Aorta (tissue), 5 donors: ENCODE measurements at regions not wholly inside any gene's neighbourhood (a gene's known extent, or its start where the extent isn't known, plus 50 kb on each side); places are given as distances from the start of the nearest gene placed in this dataset.
"Not testable (repeated sequence)": the region's sequence is repeated elsewhere in the genome, so short reads cannot be mapped to it uniquely, and the experiment has no call there.

ENCODE experiments used
- ATAC-seq: fragments of 200-7000 bp; cut with Tn5 transposase; one replicate; pipeline ENCODE4 v1.9.1; 2022; ENCODE audit warnings: moderate library complexity; ENCODE audit not compliant: low FRiP score
- DNase-seq, 2 donors: peaks; one replicate each; pipeline ENCODE4 v3.0.0-alpha.2; 2020
- H3K27ac ChIP-seq, 2 donors: one replicate each; pipeline ENCODE4 v1.5.1; 2013; ENCODE audit warnings: low read length in 2 of 2, mild to moderate bottlenecking in 2 of 2, moderate library complexity in 2 of 2, control low read depth in 1 of 2, inconsistent platforms in 1 of 2, low read depth in 1 of 2
- H3K27me3 ChIP-seq, 2 donors: one replicate each; pipeline ENCODE4 v1.6.1; 2013; ENCODE audit warnings: control low read depth in 1 of 2, low read length in 1 of 2, mild to moderate bottlenecking in 1 of 2, moderate library complexity in 1 of 2; ENCODE audit not compliant: insufficient read depth in 2 of 2, control insufficient read depth in 1 of 2
- H3K36me3 ChIP-seq, 2 donors: one replicate each; pipeline ENCODE4 v1.6.1; 2013; ENCODE audit warnings: control low read depth in 1 of 2, low read length in 1 of 2, mild to moderate bottlenecking in 1 of 2; ENCODE audit not compliant: insufficient read depth in 2 of 2, control insufficient read depth in 1 of 2
- H3K4me1 ChIP-seq, 2 donors: one replicate each; pipeline ENCODE4 v1.6.1; 2013; ENCODE audit warnings: low read length in 2 of 2, control low read depth in 1 of 2, mild to moderate bottlenecking in 1 of 2, moderate library complexity in 1 of 2; ENCODE audit not compliant: insufficient read depth in 2 of 2, control insufficient read depth in 1 of 2
- H3K4me3 ChIP-seq, 2 donors: one replicate each; pipeline ENCODE4 v1.5.1; 2013; ENCODE audit warnings: low read length in 2 of 2, control low read depth in 1 of 2, mild to moderate bottlenecking in 1 of 2
- H3K9me3 ChIP-seq: one replicate; pipeline ENCODE4 v1.6.1; 2013; ENCODE audit warnings: mild to moderate bottlenecking, low read length; ENCODE audit not compliant: control insufficient read depth
- WGBS, 2 donors: extraction: QIAGEN DNeasy Blood & Tissue Kit; methylation state at CpG; one replicate each; pipeline ENCODE4 v1.1.7; 2013; 5-methylcytosine and 5-hydroxymethylcytosine counted together
- intact Hi-C, 2 donors: fragments of 100-400 bp; cut with DNase I; formaldehyde crosslinking; loops; one replicate each; pipeline versions ENCODE4 v1.14.2 to v1.15.0; 2022
- donor health status: healthy with polysubstance abuse.
- donor health status: Bipolar disorder and iron deficiency.
- donor health status: DM: no; HTN: no; CAD: no.
- donor health status: DM: no; HTN: no; CAD: no.
- donor health status: DM: yes; HTN: yes; CAD: no.

DNA sequence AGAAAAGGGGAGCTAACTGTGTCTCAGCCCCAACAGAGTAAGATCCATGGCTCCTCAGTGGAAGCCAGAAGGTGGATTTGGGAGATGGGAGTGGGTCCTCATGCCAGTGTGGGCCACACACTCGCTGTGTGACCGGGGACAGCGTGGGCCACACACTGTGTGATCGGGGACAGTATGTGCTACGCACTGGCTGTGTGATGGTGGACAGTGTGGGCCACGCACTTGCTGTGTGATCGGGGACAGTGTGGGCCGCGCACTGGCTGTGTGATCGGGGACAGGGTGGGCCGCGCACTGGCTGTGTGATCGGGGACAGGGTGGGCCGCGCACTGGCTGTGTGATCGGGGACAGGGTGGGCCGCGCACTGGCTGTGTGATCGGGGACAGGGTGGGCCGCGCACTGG lies 282.5 kb downstream of the NXPE2 start:
- ATAC-seq, H3K9me3 ChIP-seq, H3K4me3 ChIP-seq, H3K36me3 ChIP-seq, H3K27ac ChIP-seq, DNase-seq, intact Hi-C loops, H3K4me1 ChIP-seq, H3K27me3 ChIP-seq: not testable (repeated sequence)
- 90 to 96% methylated on average over 13 to 17 of the region's 21 CpGs for WGBS, 2 donors

DNA sequence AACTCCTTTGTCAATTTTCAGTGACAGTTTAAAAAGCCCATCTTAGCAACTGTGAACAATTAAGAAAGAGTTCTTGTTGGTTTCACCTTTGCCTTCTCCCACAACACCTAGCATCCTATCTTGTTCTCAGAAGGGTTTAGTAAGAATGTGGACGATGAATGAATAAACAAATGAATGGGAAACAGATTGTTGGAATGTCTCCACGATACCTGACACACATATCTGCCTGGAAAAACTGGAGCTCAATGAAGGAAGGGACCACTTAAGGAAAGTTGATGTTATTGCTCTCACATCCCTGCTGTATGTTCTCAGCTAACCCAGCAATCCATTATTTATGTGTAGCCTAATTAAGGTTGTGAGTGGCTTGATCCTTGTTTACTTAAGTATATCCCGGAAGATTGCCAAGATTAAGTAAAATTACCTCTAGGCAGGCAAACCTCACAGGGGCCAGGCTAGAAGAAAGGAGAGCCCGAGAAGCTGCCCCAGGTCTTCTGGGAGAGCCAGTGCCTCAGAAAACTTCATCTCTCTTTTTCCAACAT lies 286.4 kb downstream of the NXPE2 start:
- Histone ChIP-seq H3K27ac (no peak overlapping the region), H3K36me3 (no peaks in the 10 kb centered on the region), H3K9me3 (no peaks in the 10 kb centered on the region), H3K4me1 (no peaks in the 10 kb centered on the region), H3K4me3 (no peak overlapping the region), H3K27me3 (no peaks in the 10 kb centered on the region)
- 46 to 61% methylated on average over 4 of the region's 4 CpGs for WGBS, 2 donors
- ATAC-seq, result no peak
- no peak for DNase-seq
- intact Hi-C loops, result no loop called here

DNA sequence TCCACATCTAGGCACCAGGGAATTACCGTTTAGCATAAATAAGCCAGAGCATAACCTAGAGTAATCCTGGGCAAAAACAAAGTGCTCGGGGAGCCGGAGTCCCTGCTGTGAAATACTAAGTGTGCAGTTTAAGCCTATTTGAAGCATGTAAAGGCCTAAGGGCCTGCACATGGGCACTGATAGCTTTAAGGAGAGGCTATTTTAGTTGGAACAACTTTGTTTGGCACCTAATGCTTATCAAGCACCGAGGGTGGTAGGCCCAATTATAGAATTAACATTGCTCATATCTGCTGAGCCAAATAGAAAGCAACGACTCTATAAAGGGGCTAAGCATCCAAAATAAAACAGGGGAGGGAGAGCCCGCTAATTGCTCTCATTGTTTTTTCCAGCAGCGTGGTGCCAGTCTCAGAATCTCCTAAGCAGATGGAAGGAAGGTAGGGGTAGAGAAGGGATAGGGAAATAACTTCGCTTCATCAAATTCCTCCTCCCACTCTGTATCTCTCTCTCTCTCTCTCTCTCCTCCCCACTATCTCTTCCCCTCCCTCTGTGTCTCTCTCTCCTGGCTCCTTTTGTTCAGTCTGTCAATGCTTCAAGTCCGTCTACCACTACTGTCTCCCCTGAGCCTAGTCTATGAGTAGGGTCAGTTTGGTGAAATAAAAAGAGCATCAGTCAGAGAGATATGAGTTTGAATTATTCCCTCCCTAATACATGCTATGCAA lies 292.8 kb downstream of the NXPE2 start:
- DNase-seq (no peak), ATAC-seq (no peak)
- Histone ChIP-seq H3K27ac (no peak overlapping the region), H3K27me3 (peaks cover 0 to 4% of the 10 kb centered on the region in 2 donors), H3K4me1 (no peaks in the 10 kb centered on the region), H3K36me3 (no peaks in the 10 kb centered on the region), H3K9me3 (no peaks in the 10 kb centered on the region), H3K4me3 (no peak overlapping the region)
- 70 to 71% methylated on average over 9 of the region's 9 CpGs for WGBS, 2 donors
- intact Hi-C loops, result no loop called here

DNA sequence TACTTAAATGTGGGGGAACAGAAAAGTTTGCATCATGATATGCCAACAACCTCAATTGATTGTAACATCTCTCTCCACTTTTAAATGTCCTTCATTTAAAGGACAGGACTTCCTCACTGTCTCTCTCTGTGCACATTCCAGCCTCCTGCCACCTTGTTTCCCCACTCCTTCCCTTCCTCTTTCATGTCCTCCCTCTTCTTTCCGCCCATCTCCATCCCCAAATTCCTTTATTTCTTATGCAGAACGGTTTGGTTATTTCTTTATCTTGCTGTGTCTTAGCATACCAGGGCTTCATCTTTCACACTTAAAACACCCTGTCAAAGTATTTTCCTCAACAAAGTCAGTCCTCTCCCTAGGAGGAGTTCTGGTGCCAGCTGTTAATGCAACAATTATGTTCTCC lies 293.8 kb downstream of the NXPE2 start:
- H3K4me3 ChIP-seq, result no peak overlapping the region
- no peak for ATAC-seq
- intact Hi-C loops, result no loop called here
- no peaks in the 10 kb centered on the region for H3K4me1 ChIP-seq
- DNase-seq, result no peak
- peaks cover 0 to 4% of the 10 kb centered on the region in 2 donors for H3K27me3 ChIP-seq
- H3K9me3 ChIP-seq, result no peaks in the 10 kb centered on the region
- no peak overlapping the region for H3K27ac ChIP-seq
- H3K36me3 ChIP-seq, result no peaks in the 10 kb centered on the region
- WGBS, 2 donors, result 33 to 39% methylated on average over 2 of the region's 2 CpGs

DNA sequence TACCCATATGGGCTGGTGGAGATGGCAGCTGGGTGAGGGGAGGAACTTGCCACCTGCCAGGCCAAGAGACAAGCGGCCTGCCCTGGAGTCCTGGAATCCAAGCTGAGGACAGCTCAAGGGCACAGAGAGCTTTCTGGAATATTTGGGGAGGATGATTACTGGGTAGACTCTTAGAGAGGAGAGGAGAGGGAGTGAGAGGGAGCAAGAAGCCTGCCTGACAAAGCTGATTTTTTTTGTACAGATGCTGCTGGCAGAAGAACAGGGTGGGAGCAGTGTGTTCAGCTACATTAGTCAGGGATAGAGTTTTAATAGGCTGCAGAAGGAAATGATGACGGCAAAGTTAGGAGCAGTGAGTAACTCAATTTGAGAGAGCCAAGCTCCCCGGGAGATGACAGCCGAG lies 299.3 kb downstream of the NXPE2 start:
- Histone ChIP-seq H3K27me3 (peaks cover 0 to 4% of the 10 kb centered on the region in 2 donors), H3K4me1 (no peaks in the 10 kb centered on the region), H3K4me3 (no peak overlapping the region), H3K36me3 (no peaks in the 10 kb centered on the region), H3K27ac (no peak overlapping the region), H3K9me3 (no peaks in the 10 kb centered on the region)
- DNase-seq, result no peak
- intact Hi-C loops, result no loop called here
- 24 to 33% methylated on average over 4 of the region's 4 CpGs for WGBS, 2 donors
- ATAC-seq, result no peak

DNA sequence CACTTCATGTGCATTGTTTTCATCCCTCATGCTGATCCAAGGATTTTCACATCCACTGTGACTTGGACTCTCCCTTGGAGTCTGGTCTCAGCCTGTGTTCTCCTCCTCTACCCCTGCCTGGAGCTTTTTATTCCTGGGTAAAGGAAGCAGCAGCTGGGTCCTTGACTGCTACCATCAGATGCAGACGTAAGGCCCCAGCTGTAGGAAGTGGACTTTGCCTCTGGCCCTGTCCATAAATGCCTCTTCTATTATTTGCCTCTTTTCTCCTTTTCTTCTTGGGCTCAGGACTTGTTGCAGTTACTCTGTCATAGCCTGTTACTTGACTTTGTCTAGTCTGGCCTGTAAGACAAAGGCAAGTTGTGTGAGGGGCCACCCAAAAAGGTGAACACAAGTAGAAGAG lies 303.8 kb downstream of the NXPE2 start:
- intact Hi-C loops, result no loop called here
- 50 to 55% methylated on average over 1 of the region's 1 CpG for WGBS, 2 donors

DNA sequence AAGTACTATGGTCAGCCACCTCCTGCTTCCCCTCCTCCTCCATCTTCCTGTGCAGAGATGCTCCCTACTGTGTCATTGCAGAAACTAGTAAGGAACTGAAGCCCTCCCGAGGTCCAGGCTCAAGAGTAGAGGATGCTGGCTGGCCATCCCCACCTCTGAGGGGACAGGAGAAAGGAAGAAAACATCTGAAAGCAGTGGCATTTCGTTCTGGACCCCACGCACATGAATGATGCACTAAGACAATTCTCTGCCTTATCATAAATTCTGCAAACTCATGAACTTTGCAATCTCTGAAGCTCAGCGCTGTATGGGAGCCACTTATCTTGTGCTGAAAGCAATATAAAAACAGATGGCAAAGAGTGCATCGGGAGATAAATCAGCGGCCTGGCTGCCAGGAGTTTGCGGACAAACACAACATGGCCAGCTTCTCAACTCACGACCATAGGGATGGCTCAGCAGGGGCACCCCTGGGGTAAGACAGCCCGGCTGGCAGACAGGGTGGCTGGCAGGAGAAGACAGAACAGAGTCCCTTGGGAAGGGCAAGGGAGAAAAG lies 306.4 kb downstream of the NXPE2 start:
- ATAC-seq, result no peak
- H3K27me3 ChIP-seq, result no peaks in the 10 kb centered on the region
- no peak overlapping the region for H3K27ac ChIP-seq
- intact Hi-C loops, result no loop called here
- H3K4me1 ChIP-seq, result no peaks in the 10 kb centered on the region
- no peaks in the 10 kb centered on the region for H3K9me3 ChIP-seq
- H3K4me3 ChIP-seq, result no peak overlapping the region
- H3K36me3 ChIP-seq, result no peaks in the 10 kb centered on the region
- WGBS, 2 donors, result 57 to 59% methylated on average over 9 of the region's 9 CpGs
- no peak for DNase-seq

More for the DNA sequence above, 303.8 kb downstream of the NXPE2 start:
- no peak overlapping the region for H3K27ac ChIP-seq
- H3K4me1 ChIP-seq, result no peaks in the 10 kb centered on the region
- H3K9me3 ChIP-seq, result no peaks in the 10 kb centered on the region
- H3K4me3 ChIP-seq, result no peak overlapping the region
- no peak for DNase-seq
- no peaks in the 10 kb centered on the region for H3K27me3 ChIP-seq
- ATAC-seq, result no peak
- H3K36me3 ChIP-seq, result no peaks in the 10 kb centered on the region

DNA sequence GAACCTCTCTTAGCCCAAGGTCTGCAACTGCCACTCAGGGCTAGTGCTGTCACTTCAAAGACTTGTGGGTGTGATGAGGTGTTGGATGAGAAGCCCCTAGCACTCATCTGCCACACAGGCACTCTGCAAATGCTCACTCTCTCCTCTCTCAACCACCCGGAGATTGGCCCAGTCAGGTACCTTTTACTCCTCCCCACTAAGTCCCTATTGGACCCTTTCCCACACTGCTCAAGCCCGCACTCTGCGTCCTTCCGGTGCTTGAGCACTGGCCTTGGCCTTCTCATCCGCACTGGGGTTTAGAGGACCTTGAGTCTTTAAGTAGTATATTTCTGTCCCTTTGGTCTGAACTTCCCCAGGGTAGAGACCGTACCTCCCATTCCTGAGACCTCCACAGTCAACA lies 308.0 kb downstream of the NXPE2 start:
- H3K9me3 ChIP-seq, result no peaks in the 10 kb centered on the region
- H3K4me3 ChIP-seq, result no peak overlapping the region
- intact Hi-C loops, result no loop called here
- H3K4me1 ChIP-seq, result no peaks in the 10 kb centered on the region
- ATAC-seq, result no peak
- no peak overlapping the region for H3K27ac ChIP-seq
- 82 to 94% methylated on average over 5 to 6 of the region's 6 CpGs for WGBS, 2 donors
- DNase-seq, result no peak
- H3K36me3 ChIP-seq, result no peaks in the 10 kb centered on the region
- no peaks in the 10 kb centered on the region for H3K27me3 ChIP-seq

DNA sequence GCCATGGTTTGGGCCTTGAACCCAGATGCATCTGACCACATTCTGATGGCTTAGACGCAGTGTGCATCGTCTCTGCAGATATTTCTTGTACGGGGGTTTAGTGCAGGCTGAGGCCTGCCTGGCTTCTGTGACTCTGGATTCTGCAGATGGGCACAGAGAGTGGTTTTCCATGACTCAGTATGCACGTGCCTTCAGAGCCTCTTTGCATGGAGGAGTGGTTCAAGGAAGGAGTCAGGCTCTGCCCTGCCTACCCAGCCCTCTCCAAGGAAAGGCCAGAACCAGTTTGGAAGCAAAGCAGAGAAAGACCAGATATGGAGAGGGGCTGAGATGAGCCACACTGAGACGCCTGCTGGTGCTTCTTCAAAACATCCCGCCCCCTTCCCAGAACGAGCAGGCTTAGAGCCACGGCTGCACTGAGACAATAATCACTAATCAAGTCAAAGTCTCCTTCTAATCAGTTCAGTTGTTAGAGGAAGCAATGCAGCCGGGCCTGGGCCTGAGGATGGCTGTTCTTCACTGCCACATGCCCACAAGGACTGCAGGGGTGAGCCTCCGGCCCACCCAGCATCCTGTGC lies 308.9 kb downstream of the NXPE2 start:
- no peaks in the 10 kb centered on the region for H3K4me1 ChIP-seq
- no peaks in the 10 kb centered on the region for H3K9me3 ChIP-seq
- DNase-seq (no peak), ATAC-seq (no peak)
- no peak overlapping the region for H3K27ac ChIP-seq
- H3K27me3 ChIP-seq, result no peaks in the 10 kb centered on the region
- H3K36me3 ChIP-seq, result no peaks in the 10 kb centered on the region
- 60 to 62% methylated on average over 10 of the region's 10 CpGs for WGBS, 2 donors
- H3K4me3 ChIP-seq, result no peak overlapping the region
- intact Hi-C loops, result no loop called here
